NCI-H2029 (cell line): ENCODE measurements at regions not wholly inside any gene's neighbourhood (a gene's known extent, or its start where the extent isn't known, plus 50 kb on each side); places are given as distances from the start of the nearest gene placed in this dataset.
"Not testable (repeated sequence)": the region's sequence is repeated elsewhere in the genome, so short reads cannot be mapped to it uniquely, and the experiment has no call there.

ENCODE experiments used
- DNase-seq: peaks from one replicate; lab custom pipeline; 2025; lab: John Stamatoyannopoulos, UW

DNA sequence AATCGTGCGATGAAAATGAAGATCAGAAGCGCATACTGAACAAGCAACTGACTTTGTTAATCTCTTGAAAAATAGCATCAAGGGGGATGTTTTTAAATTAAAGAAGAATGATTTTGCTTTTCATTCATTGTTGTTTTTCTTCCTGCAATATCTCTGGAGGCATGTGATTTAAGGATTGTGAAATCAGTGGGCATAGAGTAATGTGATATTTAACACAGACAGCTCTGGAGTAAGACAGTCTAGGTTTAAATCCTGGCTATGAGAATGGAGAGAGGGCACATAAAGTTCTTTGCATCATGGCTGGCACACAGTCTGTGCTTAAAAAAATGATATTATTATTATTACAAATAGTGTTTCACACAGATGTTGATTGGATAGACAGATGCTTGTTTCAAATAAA lies 243.1 kb upstream of the NBEA start:
- no peak for DNase-seq

DNA sequence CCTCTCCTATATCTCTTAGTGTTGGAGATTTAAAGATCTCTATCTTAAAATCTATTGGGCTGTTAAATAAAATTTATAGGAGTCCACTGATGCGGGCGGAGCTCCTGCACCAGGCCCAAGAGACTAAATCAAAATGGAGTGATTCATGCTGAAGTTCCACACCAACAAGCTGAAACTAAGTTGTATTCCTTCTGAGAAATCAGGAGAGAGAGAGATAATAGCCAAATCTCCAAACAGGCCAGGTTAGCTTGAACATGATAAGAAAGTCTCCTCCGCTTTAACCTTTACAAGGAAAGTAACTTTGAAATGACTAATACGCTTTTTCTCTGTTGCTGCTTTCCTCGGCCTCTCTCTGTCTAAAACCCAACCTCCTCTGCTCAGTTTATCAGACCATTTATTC lies 241.9 kb upstream of the NBEA start:
- DNase-seq = no peak

DNA sequence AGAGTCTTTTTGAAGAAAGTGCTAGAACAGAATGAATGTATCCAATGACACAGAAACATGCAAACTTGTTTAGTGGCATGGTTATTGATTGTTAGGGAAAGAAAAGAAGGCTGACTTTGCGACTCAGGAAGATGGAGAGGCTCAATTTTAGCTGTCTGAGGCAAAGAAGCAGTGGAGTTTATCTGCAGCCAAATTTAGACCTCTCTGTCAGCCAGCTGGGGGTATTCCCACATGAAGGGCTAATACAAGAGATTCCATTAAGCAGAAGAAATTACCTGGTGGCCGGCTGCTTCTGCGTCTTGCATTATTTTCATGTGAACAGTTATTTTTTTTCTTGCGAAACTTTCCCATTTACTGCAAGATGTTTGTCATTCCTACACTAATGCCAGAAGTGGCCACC lies 240.2 kb upstream of the NBEA start:
- no peak for DNase-seq

DNA sequence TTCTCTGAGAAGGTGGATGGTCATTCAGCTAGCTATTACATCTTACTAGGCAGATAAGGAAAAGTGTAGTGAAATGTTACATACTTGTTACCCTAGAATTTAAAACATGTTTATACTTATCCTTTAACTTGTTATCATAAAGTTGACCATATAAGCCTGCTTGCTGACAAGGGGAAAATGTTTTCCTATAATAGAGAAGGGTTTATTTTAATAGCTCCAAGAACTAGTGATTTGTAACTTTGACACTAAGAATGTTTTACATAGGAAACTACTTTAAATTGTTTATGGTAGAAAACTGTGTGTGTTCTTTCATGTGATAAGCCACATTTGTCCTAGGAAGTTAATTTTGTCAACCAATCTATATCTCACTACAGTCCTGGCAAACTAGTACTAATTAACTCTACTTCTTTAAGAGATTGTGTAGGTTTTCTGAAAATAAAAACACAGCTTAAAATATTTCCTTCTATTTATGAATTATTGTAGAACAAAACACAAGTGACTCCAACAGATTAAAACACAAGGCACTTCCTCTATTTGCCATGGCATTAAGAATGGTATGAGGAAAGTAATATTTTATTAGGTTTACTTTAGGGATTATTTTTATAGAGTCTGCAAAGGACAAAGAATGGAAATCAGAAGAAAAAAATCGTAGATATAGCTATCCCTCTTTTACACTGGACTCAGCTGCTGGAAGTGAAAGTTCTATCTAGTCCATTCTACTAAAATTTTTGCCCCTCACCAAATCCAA lies 233.3 kb upstream of the NBEA start:
- no peak for DNase-seq

DNA sequence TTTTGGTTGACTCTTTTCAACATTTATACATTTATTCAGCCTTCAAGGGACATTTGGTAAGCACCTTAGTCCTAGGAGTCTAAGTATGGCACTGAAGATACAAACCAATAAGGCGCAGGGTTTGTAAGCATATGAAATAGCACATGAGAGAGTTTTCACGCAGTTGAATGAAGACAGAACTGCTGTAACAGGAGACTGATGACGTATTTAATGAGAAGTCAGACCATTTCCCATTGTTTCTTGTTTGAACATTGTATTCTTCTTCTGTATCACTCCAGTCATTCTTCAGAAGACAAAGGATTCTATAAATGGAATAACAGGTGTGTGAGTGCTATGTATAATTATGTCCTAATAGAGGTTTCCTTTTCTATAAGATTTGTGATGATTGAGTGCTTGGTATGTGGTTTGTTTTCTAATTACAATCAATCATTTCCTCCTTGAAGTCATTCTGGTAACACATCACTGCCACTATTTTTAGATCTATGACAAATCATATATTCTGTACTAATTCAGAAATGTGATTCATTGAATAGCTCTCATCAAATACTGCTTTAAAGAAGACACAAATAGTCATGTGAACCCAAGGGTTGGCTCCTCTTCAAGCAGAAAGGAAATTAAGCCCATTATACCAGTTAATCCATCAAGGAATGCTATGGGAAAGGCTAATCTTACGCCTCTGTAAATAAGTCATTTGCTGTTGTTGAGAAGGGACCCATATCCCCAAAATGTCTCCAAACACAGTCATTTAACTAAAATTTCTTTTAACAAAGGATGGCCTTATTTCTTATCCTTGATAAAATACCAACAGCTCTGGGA lies 222.8 kb upstream of the NBEA start:
- no peak for DNase-seq

DNA sequence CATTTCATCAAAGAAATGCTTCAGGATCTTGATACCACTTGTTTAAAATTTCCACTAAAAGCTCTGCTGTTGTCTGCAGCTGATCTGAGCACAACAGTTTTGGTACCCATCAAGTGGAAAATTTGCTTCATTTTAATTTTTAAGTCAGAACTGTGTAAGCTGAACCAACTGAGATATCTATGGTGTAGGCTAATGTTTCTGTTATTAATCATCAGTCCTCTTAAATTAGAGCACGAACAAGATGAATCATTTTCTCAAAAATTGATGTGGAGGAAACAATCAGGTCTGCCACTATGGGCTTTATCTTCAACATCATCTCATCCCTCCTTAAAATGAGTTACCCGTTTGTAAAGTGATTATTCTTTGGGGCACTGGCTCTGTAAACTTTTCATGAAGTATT lies 221.5 kb upstream of the NBEA start:
- DNase-seq = no peak

DNA sequence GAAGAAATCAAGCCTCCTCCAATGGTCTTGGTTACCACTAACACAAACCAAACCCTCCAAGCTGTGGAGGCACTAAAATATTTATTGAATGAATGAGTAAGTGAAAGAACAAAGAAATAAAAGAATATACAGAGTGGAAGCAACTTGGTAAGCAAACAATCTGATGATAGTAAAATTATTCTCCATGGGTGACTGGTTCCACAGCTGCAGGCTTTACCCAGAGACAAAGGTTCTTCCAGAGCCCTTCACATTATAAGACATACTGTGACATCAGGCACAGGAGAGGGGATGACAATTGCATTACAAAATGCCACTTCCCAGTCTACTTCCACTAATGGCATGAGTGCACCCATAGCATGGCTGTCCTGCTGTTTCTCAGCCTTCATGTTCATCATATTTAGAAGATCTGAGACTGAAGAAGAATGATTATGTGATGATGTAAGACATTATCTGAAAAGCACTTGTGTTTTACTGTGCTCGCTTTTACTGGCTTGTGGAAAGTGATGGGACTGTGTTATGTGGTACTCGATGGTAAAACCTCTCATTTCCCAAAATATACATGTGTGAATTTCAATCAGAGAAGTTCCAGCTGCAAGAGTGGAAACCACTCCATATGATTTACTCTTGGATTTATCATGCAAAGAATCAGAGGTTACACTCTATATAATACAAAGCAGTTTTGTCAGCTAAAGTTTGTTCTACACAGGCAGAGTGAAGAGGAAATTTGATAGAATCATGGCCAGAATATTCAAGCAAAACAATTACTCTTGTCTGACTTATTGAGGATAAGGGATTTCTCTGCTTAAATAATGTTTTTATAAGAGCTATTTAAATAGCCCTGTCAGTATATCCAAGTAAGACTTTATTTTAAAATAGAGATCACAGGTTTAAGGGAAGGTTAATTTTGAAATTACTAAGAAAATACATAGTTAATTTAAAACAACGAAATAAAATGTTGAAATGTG lies 220.2 kb upstream of the NBEA start:
- no peak for DNase-seq

DNA sequence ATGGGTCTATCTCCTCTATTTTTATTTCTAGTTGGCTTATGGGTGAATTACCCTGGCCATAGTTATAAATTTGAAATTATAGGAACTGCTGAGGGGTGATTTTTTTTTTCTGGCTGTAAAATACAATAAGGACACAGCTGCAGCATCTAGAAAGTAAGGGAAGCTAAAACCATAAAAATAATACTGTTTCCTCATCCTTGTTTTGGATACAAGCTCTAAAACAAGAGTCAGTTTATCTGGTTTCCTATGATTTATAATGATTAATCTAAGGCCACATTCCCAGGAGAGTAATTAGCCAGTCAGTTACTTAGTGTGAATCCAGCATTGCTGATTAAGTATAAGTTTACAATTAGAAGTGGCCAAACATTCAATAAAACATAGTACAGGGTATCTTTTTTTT lies 219.1 kb upstream of the NBEA start:
- no peak for DNase-seq

DNA sequence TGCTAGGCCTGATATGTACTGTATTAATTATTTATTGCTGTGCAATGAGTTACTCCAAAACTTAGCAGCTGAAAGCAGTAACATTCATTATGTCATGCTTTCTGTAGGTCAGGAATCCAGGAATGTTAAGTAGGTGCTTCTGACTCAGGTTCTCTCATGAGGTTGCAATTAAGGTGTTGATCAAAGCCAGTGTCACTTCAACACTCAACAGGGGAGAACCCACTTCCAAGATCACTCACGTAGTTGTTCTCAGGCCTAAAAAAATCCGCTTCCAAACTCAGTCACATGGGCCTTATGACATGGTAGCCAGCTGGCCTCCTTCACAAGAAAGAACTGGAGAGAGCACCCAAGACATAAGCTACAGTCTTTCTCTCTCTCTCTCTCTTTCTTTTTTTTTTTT lies 211.1 kb upstream of the NBEA start:
- DNase-seq = no peak

DNA sequence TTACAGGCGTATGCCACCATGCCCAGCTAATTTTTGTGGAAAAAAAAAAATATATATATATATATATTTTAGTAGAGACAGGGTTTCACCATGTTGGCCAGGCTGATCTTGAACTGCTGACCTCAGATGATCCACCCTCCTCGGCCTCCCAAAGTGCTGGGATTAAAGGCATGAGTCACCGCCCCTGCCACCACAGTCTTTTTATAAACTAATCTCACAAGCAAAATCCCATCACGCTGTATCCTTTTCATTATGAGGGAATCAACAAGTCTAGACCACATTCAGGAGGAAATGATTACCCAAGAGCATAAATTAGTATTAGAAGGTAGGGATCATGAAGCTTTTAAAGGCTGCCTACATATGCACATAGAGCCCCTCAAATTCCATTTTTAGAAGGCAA lies 210.6 kb upstream of the NBEA start:
- no peak for DNase-seq

DNA sequence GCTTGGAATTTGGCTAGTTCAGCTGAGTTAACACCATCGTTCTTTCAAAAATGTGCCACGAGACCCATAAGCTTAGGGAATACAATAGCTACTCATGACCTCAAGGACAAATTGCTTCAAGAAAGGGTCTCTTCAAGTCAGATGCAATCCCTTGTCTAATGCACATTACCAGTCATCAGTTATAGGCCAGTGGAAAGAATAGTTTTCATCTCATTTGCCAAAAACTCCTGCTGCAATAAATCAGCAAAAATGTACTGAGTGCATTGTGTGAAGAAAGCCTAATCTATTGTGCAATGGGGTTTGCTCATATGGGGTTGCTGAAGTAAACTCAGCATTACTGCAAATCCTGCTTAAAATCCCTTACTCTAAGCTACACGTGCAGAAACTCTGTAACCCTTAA lies 208.3 kb upstream of the NBEA start:
- DNase-seq = no peak

DNA sequence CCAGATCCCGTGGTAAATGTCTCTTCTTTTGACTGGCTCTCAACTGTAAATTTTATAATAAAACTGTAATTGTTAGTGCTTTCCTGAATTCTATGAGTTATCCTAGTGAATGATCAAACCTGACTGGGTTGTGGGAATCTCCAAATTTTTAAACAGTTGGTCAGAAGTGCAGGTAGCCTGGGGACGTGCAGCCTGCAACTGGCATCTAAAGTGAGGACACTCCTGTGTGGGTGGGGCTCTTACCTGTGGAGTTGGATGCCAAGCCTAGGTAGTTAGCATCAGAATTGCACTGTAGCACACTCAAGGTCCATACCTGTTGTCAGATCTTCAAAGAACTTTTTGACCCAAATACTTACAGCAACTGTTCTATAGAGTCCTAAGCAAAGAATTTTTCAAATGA lies 207.1 kb upstream of the NBEA start:
- DNase-seq = no peak

DNA sequence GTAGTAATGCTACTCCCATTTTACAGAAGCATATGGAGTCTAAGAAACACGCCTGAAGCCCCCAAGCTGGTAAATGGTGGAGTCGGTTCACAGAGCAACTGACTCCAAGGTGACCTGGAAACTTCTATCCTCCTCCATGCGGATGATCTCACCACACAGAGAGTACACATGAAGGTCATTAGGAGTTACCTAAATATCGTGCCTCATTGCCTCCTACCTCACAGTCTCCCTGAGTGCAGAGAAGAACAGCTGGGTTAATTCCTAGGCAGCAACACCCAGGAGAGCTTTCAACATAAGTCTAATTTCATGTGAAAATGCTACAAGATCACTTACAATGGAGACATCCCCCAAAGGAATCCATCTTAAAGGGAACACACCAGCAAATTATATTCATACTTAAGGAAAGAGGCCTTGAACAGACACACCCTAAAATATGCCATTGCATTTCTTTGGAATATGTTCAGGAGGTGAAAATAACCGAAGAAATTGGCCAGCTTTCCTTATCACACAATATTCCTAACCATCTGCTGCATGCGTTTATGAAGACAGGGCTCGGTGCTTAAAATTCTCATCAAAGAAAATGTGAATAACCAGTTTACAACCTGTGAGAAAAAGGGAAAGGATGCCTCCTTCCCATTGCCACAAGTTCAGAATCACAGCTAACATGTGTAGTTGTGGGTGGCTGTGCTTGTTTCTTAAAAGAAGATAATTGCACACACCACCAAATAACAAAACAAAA lies 203.6 kb upstream of the NBEA start:
- DNase-seq = no peak

DNA sequence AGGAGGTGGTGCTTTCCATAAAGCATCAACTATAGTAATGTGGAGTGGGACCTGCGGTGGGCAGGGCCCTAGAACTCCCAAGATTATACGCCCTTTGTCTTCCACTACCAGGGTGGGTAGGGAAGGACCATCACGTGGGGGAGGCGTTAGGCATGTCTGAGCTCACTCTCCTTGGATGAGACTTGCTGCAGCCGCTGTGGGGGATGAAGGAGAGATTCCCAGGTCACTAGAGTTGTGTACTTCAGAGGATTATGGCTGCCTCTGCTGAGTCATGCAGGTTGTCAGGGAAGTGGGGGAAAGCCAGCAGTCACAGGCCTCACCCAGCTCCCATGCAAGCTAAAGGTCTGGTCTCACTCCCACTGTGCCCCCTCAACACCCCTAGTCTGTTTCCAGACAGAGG lies 195.0 kb upstream of the NBEA start:
- not testable (repeated sequence) for DNase-seq

DNA sequence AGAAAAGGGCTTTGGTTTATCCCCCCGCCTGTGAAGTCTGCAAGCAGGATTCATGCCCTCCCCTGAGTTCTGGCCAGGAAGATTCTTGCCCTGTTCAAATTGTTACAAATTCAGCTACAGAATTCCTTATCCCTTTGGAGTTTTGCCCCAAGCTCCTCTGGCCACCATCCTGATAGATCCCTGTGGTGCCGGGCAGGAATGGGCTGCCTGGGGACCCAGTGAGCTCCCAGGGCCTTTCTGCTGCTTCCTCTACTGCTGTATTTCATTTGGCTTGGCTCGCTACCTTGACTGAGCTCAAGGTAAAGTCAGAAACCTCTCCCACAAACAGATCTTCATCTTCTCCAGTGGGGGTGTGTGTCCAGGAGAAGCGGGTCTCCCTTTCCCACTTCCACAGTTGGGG lies 194.6 kb upstream of the NBEA start:
- no peak for DNase-seq

DNA sequence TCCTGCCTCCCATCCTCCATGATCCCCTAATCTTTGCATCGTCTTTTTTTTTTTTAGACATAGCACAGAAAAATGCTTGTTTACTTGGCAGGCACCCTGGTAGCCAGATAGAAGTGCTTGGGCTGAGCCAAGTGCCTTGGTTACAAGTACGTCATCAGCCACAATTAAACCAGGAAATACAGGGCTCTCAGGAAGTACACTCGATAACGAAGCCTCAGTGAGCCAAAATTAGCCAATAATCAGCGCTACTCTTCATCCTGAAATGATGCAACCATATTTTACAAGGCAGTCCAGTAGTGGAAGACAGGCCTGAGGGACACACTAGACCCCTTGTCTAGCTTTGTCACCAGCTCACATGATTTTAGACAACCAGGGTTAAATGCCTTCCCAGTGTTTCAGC lies 194.0 kb upstream of the NBEA start:
- DNase-seq = peak; percentile 71

DNA sequence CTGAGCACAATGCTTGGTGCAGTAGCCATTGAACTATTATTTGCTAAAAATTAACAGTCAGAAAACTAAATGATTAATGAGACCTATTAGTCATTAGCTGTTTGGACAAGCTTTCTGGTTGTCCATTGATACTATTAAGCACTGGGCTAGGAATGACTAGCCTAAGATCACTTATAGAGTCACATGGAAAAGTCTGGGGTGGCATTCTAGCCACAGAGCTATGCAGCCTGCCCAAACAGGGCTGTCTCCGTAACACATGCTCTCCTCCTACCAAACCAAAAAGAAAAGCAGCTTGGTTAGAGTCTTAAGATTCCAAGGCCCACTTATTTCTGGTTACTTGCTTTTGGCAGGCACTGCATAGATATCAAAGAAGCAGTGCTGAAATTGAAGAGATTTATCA lies 193.5 kb upstream of the NBEA start:
- DNase-seq = no peak

DNA sequence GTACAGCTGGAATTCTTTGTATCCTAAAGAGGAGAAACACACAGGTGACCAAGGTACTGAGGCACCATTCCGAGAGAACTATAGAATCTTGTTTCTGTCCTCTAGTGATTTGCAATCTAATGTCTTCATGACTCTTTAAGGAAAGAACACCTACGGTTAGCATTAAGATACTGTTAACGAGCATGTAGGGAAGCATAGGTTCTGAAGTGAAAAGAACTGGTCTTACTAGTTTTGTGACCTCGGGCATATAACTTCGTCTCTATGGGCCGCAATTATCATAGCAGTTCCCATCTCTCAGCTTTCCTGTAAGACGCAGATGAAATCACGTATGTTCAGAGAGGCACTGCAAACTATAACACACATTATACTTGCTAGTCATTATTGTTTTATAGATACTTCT lies 193.0 kb upstream of the NBEA start:
- no peak for DNase-seq

DNA sequence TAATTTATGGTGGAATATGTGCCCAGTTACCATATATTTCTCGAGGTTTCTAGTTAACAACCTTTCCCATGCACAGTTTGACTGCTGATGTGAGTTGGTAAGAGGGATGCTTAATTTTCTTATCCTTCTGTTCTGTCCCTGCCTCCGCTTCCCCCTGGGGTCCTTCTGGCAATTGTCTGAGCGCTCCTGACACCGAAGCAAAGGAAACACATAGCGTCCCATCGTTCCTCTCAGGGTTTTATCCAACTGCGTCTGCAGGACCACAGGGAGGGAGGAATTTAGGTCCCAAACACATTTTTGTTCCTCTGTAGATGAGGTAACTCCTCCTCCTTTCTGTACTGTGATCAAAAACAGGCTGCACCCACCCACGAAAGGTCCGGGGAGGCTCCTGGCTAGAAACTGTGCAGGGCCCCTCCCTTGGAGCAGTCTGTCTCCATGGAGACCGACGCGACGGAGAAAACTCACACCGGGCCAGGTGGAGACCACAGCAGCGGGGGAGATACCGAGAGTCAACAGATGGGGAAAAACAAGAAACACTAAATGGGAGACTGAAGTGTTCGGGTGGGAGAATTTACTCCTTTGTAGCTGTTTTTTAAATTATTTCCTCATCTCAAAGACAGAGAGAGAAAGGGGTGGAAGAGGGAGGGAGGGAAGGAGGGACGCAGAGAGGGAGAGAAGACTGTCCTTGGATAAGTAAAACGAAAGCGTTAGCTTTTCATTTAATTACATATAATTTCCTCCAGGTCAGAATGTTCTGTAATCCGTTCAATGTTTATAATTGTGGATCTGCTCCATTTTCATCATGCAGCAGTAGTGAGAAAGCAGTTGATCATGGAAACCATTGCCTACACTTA lies 191.8 kb upstream of the NBEA start:
- DNase-seq = no peak

DNA sequence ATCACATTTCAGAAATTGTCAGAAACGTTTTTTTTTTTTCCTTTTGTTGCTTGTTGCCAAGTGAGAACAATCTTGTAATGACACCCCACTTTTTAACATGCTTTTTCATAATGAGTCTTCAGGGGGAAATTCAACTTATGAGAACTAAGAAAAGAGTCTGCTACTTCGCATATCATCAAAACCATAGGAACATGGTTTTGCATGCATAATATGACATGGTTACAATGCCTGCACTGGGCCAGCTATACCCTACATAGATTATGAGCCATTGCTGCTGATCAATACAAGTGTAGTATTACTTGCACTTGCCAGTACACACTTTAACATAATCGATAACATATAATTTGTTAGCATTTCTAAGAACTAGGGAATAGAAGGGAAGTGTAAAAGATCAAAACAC lies 191.0 kb upstream of the NBEA start:
- no peak for DNase-seq

DNA sequence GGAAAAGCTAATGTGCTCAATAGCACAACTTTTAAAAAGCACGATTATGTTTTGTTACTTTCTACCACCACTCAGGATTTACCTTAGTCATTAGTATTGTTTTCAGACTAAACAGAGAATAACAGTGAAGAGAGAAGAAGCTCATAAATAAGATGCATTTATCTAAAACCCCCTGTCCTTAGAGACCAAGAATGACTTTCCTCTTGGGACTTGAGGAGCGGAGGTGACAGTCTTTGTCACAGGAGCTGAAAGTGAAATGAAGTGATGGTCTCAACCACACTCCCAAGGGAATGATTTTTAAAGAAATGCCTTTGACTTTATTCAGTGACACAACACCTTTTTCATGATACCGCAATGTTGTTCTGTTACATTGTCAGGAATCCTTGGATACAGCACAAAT lies 190.6 kb upstream of the NBEA start:
- DNase-seq = no peak
